GM12878 (cell line): ENCODE measurements at regions not wholly inside any gene's neighbourhood (a gene's known extent, or its start where the extent isn't known, plus 50 kb on each side); places are given as distances from the start of the nearest gene placed in this dataset.

ENCODE experiments used
- CTCF ChIP-seq, 3 experiments: IDR thresholded peaks in 2 of 3; conservative IDR thresholded peaks in 1 of 3; 2 replicates each; pipeline ENCODE4 v1.5.1; 2011; ENCODE audit warnings: low read depth in 3 of 3, low read length in 3 of 3, mild to moderate bottlenecking in 3 of 3, control low read depth in 2 of 3, moderate library complexity in 2 of 3, inconsistent platforms in 1 of 3, mixed read lengths in 1 of 3; ENCODE audit not compliant: control insufficient read depth in 2 of 3, insufficient read depth in 1 of 3; ENCODE audit errors: extremely low read depth in 1 of 3
- EP300 ChIP-seq, 2 experiments: fragments of 150-350 bp in 1 of 2; IDR thresholded peaks; 2 replicates each; pipeline ENCODE4 v1.6.1; 2011 to 2012; ENCODE audit warnings: low read depth in 2 of 2, low read length in 2 of 2, borderline replicate concordance in 1 of 2, improper control_type of control experiment in 1 of 2, inconsistent platforms in 1 of 2; ENCODE audit not compliant: control insufficient read depth in 1 of 2
- MXI1 ChIP-seq: fragments of 150-350 bp; IDR thresholded peaks from 2 replicates; pipeline ENCODE4 v1.6.1; 2011; ENCODE audit warnings: low read depth, mild to moderate bottlenecking, inconsistent platforms, low read length, improper control_type of control experiment
- PML ChIP-seq: IDR thresholded peaks from 2 replicates; pipeline ENCODE4 v1.6.1; 2012; ENCODE audit warnings: low read length, inconsistent platforms
- POLR2AphosphoS5 ChIP-seq: IDR thresholded peaks from 2 replicates; pipeline ENCODE4 v1.6.1; 2011; ENCODE audit warnings: mild to moderate bottlenecking, low read length, inconsistent platforms
- RAD21 ChIP-seq: IDR thresholded peaks from 2 replicates; pipeline ENCODE4 v1.6.1; 2011; ENCODE audit warnings: mild to moderate bottlenecking, low read depth, low read length, moderate library complexity; ENCODE audit not compliant: insufficient read depth

- TF ChIP-seq CTCF (IDR thresholded peaks at IDR 0.05 in 2 of 3, conservative IDR thresholded peaks at IDR 0.05 in 1 of 3; ENCODE audit: control insufficient read depth in 2 of 3, extremely low read depth in 1 of 3, insufficient read depth in 1 of 3, low read depth in 3 of 3, low read length in 3 of 3), result no peak
- no peak for TF ChIP-seq PML
- TF ChIP-seq RAD21, result no peak
- no peak for TF ChIP-seq EP300 (IDR thresholded peaks at IDR 0.05; ENCODE audit: borderline replicate concordance in 1 of 2, control insufficient read depth in 1 of 2, low read depth in 2 of 2, low read length in 2 of 2)
- TF ChIP-seq MXI1, result no peak
- TF ChIP-seq POLR2AphosphoS5, result no peak
Observed at GRCh38 chr20:11992426-11992825, 74.7 kb downstream of the BTBD3 start.
